Small intestine (tissue), 7 donors: ENCODE measurements at regions not wholly inside any gene's neighbourhood (a gene's known extent, or its start where the extent isn't known, plus 50 kb on each side); places are given as distances from the start of the nearest gene placed in this dataset.
A peak's percentile ranks its signal among the peaks of the same experiment; 100 is the strongest.
"Not testable (repeated sequence)": the region's sequence is repeated elsewhere in the genome, so short reads cannot be mapped to it uniquely, and the experiment has no call there.

ENCODE experiments used
- DNase-seq, 2 donors: peaks; one replicate each; pipeline versions ENCODE4 v3.0.0 to v3.0.0-alpha.2; 2013
- FAIRE-seq: peaks from 2 replicates; lab custom pipeline; 2012; peaks lifted over from hg19 to GRCh38; lab: Jason Lieb, UNC
- H3K27ac ChIP-seq, 3 donors: one replicate each; pipeline ENCODE4 v1.5.1; 2013; ENCODE audit warnings: low read length in 2 of 3, mild to moderate bottlenecking in 2 of 3, control low read depth in 1 of 3, inconsistent platforms in 1 of 3, low read depth in 1 of 3, moderate library complexity in 1 of 3
- H3K27me3 ChIP-seq, 3 donors: one replicate each; pipeline ENCODE4 v1.6.1; 2013; ENCODE audit warnings: low read length in 3 of 3, inconsistent platforms in 1 of 3; ENCODE audit not compliant: control insufficient read depth in 3 of 3, insufficient read depth in 3 of 3
- H3K36me3 ChIP-seq, 3 donors: one replicate each; pipeline ENCODE4 v1.6.1; 2013; ENCODE audit warnings: low read length in 3 of 3, inconsistent platforms in 1 of 3, low read depth in 1 of 3, mild to moderate bottlenecking in 1 of 3, moderate library complexity in 1 of 3; ENCODE audit not compliant: control insufficient read depth in 3 of 3, insufficient read depth in 2 of 3
- H3K4me1 ChIP-seq, 3 donors: one replicate each; pipeline ENCODE4 v1.6.1; 2013; ENCODE audit warnings: low read length in 2 of 3, inconsistent platforms in 1 of 3, low read depth in 1 of 3, mild to moderate bottlenecking in 1 of 3, moderate library complexity in 1 of 3; ENCODE audit not compliant: control insufficient read depth in 3 of 3, insufficient read depth in 2 of 3
- H3K4me3 ChIP-seq, 3 donors: one replicate each; pipeline ENCODE4 v1.5.1; 2013; ENCODE audit warnings: low read length in 3 of 3, control low read depth in 1 of 3, inconsistent platforms in 1 of 3, low read depth in 1 of 3, mild to moderate bottlenecking in 1 of 3, moderate library complexity in 1 of 3
- H3K9me3 ChIP-seq, 2 donors: one replicate each; pipeline ENCODE4 v1.6.1; 2013; ENCODE audit warnings: low read depth in 1 of 2, low read length in 1 of 2; ENCODE audit not compliant: control insufficient read depth in 2 of 2, insufficient read depth in 1 of 2
- WGBS, 3 donors: extraction: QIAGEN DNeasy Blood & Tissue Kit; methylation state at CpG; one replicate each; pipeline ENCODE4 v1.1.7; 2013; 5-methylcytosine and 5-hydroxymethylcytosine counted together
- donor health status: healthy with polysubstance abuse.
- donor health status: control.
- donor health status: control.
- donor health status: Bipolar disorder and iron deficiency.
- donor health status: healthy.

- no peaks in the 10 kb centered on the region for H3K4me1 ChIP-seq
- no peak overlapping the region for H3K27ac ChIP-seq
- no peaks in the 10 kb centered on the region for H3K27me3 ChIP-seq
- H3K36me3 ChIP-seq, result no peaks in the 10 kb centered on the region
- 72 to 90% (median 76%) methylated on average over 3 of the region's 3 CpGs for WGBS, 3 donors
- H3K4me3 ChIP-seq, result no peak overlapping the region
- peaks cover 0 to 6% of the 10 kb centered on the region in 2 donors for H3K9me3 ChIP-seq
- no peak for DNase-seq
- no peak for FAIRE-seq
These were observed 397.5 kb downstream of the PRELID2 start for GRCh38 chr5:145437627-145438026.

DNA sequence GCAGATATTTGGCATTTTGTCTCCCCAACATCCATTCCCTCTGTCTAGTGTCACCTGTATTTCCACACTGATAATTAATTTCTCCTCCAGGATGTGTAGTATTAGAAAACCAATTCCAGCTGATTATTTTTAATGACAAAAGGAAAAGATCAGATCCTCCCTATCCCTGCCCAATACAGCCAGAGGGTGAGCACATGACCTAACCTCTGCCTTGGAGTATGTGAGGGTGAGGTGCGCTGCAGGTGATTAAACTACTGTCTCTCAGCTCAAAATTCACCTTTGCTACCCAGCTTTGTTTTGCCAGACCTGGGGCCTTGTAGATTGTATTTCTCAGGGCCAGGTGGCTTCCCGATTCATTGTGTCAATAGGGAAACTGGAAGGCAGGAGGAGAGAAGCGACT lies 402.1 kb downstream of the PRELID2 start:
- H3K36me3 ChIP-seq, result no peaks in the 10 kb centered on the region
- no peak overlapping the region for H3K4me3 ChIP-seq
- 82 to 100% (median 83%) methylated on average over 3 of the region's 3 CpGs for WGBS, 3 donors
- no peaks in the 10 kb centered on the region for H3K27me3 ChIP-seq
- H3K27ac ChIP-seq, result no peak overlapping the region
- peaks cover 0 to 6% (median 0%) of the 10 kb centered on the region in 3 donors for H3K4me1 ChIP-seq
- no peak for FAIRE-seq
- peaks cover 0 to 6% of the 10 kb centered on the region in 2 donors for H3K9me3 ChIP-seq
- DNase-seq, result no peak

DNA sequence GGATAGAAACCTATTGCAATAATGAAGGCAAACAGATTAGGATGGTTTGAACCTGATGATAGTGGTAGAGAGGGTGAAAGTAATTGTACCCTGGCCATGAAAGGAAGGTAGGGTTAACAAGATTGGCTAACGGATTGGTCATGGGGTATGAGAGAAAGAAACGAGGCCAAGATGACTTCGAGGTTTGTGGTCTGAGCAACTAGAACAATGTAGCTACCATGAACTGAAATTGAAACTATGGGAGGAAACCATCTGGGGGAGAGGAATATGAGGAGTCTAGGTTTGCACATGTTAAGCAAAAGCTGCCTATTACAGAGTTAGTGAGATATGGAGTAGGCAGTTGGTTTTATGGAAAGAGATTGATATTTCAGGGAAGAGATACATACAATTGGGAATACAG lies 406.0 kb downstream of the PRELID2 start:
- no peak for FAIRE-seq

DNA sequence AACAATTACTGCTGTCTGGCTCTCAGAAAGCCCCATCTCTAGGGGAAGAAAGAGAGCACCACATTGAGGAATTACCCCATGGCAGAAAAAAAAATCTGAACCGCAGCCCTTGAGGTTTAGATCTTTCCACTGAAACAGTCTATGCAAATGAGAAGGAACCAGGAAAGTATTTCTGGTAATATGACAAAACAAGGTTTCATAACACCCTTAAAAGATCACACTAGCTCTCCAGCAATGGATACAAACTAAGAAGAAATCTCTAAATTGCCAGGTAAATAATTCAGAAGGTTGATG lies 427.1 kb downstream of the PRELID2 start:
- FAIRE-seq (no peak), DNase-seq (no peak)
- H3K27ac ChIP-seq, result no peak overlapping the region
- no peaks in the 10 kb centered on the region for H3K4me1 ChIP-seq
- H3K27me3 ChIP-seq, result no peaks in the 10 kb centered on the region
- H3K4me3 ChIP-seq, result no peak overlapping the region
- 92 to 96% (median 92%) methylated on average over 1 of the region's 1 CpG for WGBS, 3 donors
- H3K9me3 ChIP-seq, result peaks cover 3 to 38% of the 10 kb centered on the region in 2 donors
- no peaks in the 10 kb centered on the region for H3K36me3 ChIP-seq

More for the DNA sequence above, 406.0 kb downstream of the PRELID2 start:
- peak in 1 of 2 donors; percentile 22 for DNase-seq
- Histone ChIP-seq H3K27me3 (no peaks in the 10 kb centered on the region), H3K4me1 (peaks cover 0 to 6% (median 0%) of the 10 kb centered on the region in 3 donors), H3K36me3 (no peaks in the 10 kb centered on the region), H3K4me3 (no peak overlapping the region), H3K27ac (no peak overlapping the region), H3K9me3 (no peaks in the 10 kb centered on the region)
- 65 to 86% (median 66%) methylated on average over 3 of the region's 3 CpGs for WGBS, 3 donors

DNA sequence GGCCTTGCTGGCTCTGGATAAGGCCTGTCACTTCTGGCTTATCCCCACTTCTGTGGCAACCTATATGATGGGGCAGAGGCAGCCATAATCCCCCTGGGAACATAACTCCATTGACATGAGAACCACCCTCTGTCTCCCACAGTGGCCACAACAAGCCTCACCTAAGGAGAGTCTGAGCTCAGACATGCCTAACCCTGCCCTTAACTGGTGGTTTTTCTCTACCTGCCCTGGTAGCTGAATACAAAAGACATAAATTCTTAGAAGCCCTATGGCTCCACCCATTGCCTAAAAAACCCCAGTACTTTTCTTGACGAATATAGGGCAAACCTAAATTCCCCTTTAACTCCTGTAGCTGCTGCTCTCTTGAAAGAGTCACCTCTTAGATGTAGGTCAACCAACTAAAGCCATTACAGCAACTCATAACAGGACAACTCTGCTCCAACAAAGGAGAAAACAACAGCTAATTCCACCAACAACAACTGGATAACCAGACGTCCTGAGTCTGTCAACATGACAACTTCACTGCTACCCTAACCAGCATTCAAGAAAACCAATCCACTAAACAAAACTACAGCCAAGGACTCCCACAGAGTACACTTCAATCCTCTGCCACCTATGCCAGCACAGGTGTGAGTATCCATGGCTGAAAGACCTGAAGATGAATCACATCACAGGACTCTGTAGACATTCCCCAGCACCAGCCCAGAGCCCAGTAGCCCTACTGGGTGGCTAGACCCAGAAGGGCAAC lies 427.7 kb downstream of the PRELID2 start:
- H3K4me3 ChIP-seq, result no peak overlapping the region
- DNase-seq, result no peak
- H3K4me1 ChIP-seq, result no peaks in the 10 kb centered on the region
- peaks cover 3 to 33% of the 10 kb centered on the region in 2 donors for H3K9me3 ChIP-seq
- H3K36me3 ChIP-seq, result no peaks in the 10 kb centered on the region
- H3K27me3 ChIP-seq, result no peaks in the 10 kb centered on the region
- 79 to 85% (median 82%) methylated on average over 2 of the region's 2 CpGs for WGBS, 3 donors
- no peak for FAIRE-seq
- no peak overlapping the region for H3K27ac ChIP-seq

DNA sequence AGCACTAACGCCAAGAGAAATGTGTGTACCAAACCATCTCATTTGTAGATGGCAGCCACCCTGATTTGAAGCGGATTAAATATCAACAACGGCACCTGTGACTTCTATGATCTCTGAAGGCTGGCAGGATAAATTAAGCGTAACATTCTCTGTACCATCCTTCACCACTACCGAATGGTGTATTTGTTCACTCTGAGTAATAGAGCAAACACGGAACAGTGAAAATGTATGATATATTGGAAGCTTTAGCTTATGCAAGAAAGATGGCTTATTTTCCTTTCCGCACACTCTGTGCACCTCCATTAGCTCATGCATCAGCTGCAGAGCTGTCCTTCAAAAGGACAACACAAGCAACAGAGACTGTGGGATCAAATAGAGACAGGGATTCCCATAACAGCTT lies 431.1 kb downstream of the PRELID2 start:
- Histone ChIP-seq H3K9me3 (peaks cover 0 to 15% of the 10 kb centered on the region in 2 donors), H3K27me3 (no peaks in the 10 kb centered on the region), H3K4me3 (no peak overlapping the region), H3K36me3 (no peaks in the 10 kb centered on the region), H3K27ac (no peak overlapping the region), H3K4me1 (no peaks in the 10 kb centered on the region)
- no peak for FAIRE-seq
- 92 to 97% (median 96%) methylated on average over 7 of the region's 7 CpGs for WGBS, 3 donors
- DNase-seq, result no peak

GRCh38 chr5:145396888-145397287 lies 438.3 kb downstream of the PRELID2 start:
- Histone ChIP-seq H3K27me3 (no peaks in the 10 kb centered on the region), H3K27ac (no peak overlapping the region), H3K36me3 (no peaks in the 10 kb centered on the region), H3K4me3 (no peak overlapping the region), H3K9me3 (no peaks in the 10 kb centered on the region), H3K4me1 (no peaks in the 10 kb centered on the region)
- no peak for DNase-seq
- FAIRE-seq, result no peak
- 89 to 93% (median 91%) methylated on average over 1 of the region's 1 CpG for WGBS, 3 donors

GRCh38 chr5:145395151-145395550 lies 440.0 kb downstream of the PRELID2 start:
- not testable (repeated sequence) for DNase-seq, H3K4me3 ChIP-seq, H3K27ac ChIP-seq, FAIRE-seq, H3K27me3 ChIP-seq, H3K36me3 ChIP-seq, H3K9me3 ChIP-seq, H3K4me1 ChIP-seq
- WGBS, 3 donors, result 79 to 86% (median 79%) methylated on average over 7 of the region's 7 CpGs

DNA sequence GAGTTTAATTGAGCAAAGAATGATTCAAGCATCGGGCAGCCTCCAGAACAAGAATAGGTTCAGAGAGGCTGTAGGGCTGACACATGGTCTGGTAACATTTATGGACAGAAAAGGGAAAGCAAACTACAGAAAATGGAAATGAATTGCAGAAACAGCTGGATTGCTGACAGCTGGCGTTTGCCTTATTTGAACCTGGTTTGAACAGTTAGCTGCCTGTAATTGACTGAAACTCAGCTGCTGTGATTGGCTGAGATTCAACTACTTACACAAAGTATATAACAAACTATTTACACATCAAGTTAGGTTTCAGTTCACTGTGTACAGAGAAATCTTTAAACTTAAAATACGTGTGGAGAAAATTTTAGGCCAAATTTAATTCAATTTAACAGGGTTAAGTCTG lies 441.7 kb downstream of the PRELID2 start:
- no peak for FAIRE-seq
- H3K9me3 ChIP-seq, result peaks cover 0 to 5% of the 10 kb centered on the region in 2 donors
- DNase-seq, result no peak
- no peaks in the 10 kb centered on the region for H3K4me1 ChIP-seq
- no peaks in the 10 kb centered on the region for H3K36me3 ChIP-seq
- 69 to 90% (median 79%) methylated on average over 3 of the region's 3 CpGs for WGBS, 3 donors
- no peak overlapping the region for H3K27ac ChIP-seq
- no peak overlapping the region for H3K4me3 ChIP-seq
- no peaks in the 10 kb centered on the region for H3K27me3 ChIP-seq
